HepG2 (cell line): ENCODE measurements at regions not wholly inside any gene's neighbourhood (a gene's known extent, or its start where the extent isn't known, plus 50 kb on each side); places are given as distances from the start of the nearest gene placed in this dataset.

Experiments
- KLF6 ChIP-seq: IDR thresholded peaks from 2 replicates; pipeline ENCODE4 v1.8.0; 2016; ENCODE audit warnings: missing biosample characterization, missing genetic modification reagents
- RAD51 ChIP-seq: fragments of 450-650 bp; IDR thresholded peaks from 2 replicates; pipeline ENCODE4 v1.6.1; 2016; ENCODE audit warnings: borderline replicate concordance
- SMAD1 ChIP-seq: sonication (generic); formaldehyde crosslinking; IDR thresholded peaks from 2 replicates; pipeline ENCODE4 v1.4.0; 2020; ENCODE audit warnings: missing genetic modification reagents, low read depth, mild to moderate bottlenecking, borderline replicate concordance
- TBP ChIP-seq: sonication (generic); formaldehyde crosslinking; IDR thresholded peaks from 2 replicates; pipeline ENCODE4 v1.5.0; 2020; ENCODE audit warnings: missing genetic modification reagents
- TERF1 ChIP-seq: sonication (generic); formaldehyde crosslinking; IDR thresholded peaks from 2 replicates; pipeline ENCODE4 v1.8.0; 2022; ENCODE audit warnings: mild to moderate bottlenecking, missing genetic modification reagents, moderate library complexity
- ZBTB1 ChIP-seq: sonication (generic); formaldehyde crosslinking; IDR thresholded peaks from 2 replicates; pipeline ENCODE4 v1.4.0; 2020; ENCODE audit warnings: missing genetic modification reagents, borderline replicate concordance
- ZNF557 ChIP-seq: sonication (generic); formaldehyde crosslinking; IDR thresholded peaks from 2 replicates; pipeline ENCODE4 v1.4.0; 2020; ENCODE audit warnings: missing genetic modification reagents
- ZNF646 ChIP-seq: sonication (generic); formaldehyde crosslinking; IDR thresholded peaks from 2 replicates; pipeline ENCODE4 v1.9.0; 2021; ENCODE audit warnings: mild to moderate bottlenecking, missing genetic modification reagents

- no peak for TF ChIP-seq TERF1 (CRISPR knock-in tag)
- no peak for TF ChIP-seq ZBTB1 (CRISPR knock-in tag)
- no peak for TF ChIP-seq ZNF557
- TF ChIP-seq TBP = no peak
- no peak for TF ChIP-seq RAD51
- TF ChIP-seq KLF6 = no peak
- no peak for TF ChIP-seq SMAD1 (CRISPR knock-in tag)
- no peak for TF ChIP-seq ZNF646 (CRISPR knock-in tag)
Measured at GRCh38 chr6:91632308-91632707, 1045.4 kb upstream of the MAP3K7 start (continued).
